HG03095 (cell line): ENCODE measurements at regions not wholly inside any gene's neighbourhood (a gene's known extent, or its start where the extent isn't known, plus 50 kb on each side); places are given as distances from the start of the nearest gene placed in this dataset.
"Not testable (repeated sequence)": the region's sequence is repeated elsewhere in the genome, so short reads cannot be mapped to it uniquely, and the experiment has no call there.

ENCODE experiments used
- ATAC-seq: cut with Tn5 transposase; IDR thresholded peaks from one replicate; pipeline ENCODE4 v1.9.1; 2021; ENCODE audit warnings: moderate library complexity; ENCODE audit not compliant: unreplicated experiment

DNA sequence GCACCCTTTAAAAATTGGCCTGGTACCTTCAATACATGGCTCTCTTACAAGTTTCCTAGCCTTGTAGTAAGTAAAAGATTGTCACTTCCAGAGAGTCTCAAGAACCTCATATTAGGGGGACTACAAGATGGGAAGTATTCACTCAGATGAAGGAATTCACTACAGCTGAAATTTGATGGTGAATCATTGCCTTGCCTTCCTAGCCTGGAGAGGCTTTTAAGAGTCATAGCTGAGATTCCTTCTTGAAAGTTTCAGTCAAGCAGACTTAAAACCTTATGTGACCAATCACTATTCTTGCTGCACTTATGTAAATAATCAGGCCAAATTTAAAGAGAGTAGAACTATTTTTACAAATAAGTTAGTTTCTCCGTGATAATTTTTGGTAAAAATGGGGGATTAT, 451.6 kb downstream of the TRHDE start:
- ATAC-seq, result no peak

DNA sequence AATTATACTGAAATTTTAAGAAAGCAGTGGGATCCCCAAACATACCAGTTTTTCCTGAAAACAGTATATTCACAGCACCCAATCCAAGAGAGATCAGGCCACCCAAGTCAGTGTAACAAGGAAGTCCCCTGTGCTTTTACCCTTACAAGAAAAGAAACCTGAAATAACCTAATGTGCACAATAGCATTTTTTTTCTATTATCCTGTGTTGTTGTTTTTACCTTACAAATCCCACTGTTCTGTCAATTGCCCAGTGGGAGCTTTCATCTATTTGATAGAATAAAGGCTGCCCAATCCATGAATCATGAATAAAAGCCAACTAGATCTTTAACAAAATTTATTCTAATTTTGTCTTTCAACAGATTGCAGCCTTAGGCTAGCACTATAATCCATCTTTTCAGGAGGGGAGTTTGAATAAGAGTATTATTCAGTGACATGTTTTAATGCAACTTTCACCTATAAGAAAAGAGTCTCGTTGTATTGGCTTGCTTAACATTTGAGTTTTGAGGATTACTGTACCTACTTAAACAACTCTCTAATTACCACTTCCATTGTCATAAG, 457.4 kb downstream of the TRHDE start:
- no peak for ATAC-seq

DNA sequence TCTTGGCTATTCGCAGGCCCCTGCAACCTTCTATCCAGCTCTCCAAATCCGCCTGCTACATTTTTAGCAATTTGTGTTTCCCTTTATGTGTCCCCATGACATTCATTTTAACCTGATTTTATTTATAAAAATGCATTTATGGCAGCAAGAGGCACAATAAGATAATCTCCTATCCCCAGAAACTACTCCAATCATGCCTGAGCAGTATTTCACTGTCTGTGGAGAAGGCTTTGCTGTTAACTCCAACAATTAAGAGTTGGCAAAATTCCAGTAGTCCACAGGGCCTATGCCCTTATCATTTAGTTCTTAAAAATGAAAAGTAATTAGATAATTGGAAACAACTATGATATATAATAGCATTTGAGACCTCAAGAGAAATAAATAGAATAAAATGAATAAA, 462.4 kb downstream of the TRHDE start:
- ATAC-seq, result no peak

DNA sequence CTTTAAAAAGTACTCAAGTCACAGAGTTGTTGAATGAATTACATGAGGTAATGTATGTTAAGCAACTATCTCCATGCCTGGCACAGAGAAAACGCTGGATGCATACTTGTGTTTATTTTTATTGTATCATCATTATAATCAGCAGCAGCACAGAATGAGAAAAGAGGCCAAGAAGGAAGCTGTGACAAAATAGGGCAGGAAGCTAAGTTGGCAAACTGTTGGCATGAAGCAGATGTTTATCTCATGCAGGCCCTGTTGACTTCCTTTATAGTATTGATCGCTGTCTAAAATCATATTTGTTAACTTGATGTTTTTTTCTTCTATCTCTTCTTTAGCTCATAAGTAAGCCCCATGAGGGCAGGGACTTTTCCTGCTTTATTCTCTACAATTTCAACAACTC, 466.6 kb downstream of the TRHDE start:
- ATAC-seq, result no peak

DNA sequence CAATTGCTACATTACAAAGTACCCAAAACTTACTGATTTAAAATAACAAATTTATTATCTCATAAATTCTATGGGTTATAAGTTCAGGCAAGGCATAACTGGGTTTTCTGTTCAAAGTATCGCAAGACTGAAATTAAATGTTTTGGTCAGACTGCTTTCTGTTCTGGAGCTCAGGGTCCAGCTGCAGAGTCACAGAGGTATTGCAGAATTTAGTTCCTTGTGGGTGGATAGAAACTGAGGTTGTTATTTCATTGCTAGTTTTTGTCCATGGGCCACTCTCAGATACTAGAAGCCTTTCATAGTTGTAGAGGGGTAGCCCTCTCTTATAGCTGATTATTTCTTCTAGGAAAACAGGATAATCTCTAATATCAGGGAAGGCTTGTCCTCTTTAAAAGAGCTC, 467.9 kb downstream of the TRHDE start:
- ATAC-seq, result no peak

DNA sequence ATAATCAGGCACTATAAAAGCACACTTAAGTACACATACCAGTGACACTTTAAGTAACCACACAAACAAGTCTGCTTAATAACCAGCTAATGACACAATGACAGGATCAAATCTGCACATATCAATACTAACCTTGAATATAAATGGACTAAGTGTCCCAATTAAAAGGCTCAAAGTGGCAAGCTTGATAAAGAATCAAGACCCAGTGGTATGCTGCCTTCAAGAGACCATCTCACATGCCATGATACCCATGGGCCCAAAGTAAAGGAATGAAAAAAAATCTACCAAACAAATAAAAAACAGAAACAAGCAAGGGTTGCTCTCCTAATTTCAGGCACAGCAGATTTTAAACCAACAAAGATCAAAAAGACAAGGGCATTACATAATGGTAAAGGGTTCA, 470.4 kb downstream of the TRHDE start:
- no peak for ATAC-seq

DNA sequence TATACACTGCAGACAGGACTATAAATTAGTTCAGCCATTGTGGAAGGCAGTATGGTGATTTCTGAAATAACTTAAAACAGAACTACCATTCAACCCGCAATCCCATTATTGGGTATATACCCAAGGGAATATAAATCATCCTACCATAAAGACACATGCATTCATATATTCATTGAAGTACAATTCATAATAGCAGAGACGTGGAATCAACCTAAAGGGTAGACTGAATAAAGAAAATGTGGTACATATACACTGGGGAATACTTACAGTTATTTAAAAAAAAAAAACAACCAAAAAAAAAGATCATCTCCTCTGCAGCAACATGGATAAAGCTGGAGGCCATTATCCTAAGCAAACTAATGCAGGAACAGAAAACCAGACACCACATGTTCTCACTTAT, 473.9 kb downstream of the TRHDE start:
- ATAC-seq, result no peak

DNA sequence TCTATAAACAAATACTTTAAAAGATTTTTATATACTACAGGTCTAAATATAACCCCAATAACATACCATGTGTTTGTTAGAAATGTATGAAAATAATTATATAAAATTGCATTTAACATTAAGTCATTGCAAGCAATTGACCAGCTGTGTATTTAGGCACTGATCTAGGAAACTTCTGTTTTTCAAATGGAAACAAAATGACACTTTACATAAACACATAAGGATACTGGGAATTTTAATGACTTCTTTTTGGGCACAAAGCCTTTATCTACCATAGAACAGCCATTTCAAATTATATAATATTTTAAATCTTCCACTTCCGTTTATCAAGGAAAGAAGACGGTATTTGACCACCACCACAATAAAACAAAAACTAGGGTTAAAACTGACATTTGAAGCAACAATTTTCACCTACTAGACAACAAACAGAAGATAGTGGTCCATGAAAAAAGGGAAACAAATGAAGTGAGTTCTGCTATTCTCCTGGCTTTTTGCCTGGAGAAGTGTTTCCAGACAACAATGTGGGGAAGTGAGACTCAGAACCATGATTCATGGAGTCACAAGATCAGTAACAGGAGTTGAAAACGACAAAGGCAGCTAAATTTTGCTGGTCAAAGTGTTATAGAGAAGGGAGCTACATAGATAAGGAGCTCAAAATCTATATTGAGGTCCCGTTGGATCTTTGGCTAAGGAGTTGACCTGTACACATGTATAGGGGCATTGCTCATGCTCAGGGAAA, 475.1 kb downstream of the TRHDE start:
- no peak for ATAC-seq

DNA sequence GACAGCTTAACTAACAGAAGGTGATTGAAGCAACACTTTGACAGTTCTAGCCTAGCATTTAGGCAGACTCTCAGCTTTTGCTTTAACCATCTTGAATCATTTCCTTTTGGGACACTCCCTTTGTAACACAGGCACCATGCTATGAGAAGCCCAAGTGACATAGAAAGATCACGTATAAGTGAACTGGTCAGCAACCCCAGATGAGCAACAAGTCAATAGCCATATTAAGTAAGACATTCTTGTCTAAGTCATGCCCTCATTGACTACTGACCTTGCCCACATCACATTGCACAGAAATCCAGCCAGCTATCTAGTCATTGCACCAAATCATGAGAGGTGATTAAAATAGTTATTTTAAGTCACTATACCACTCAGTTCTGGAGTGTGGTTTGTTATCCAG, 476.8 kb downstream of the TRHDE start:
- no peak for ATAC-seq

DNA sequence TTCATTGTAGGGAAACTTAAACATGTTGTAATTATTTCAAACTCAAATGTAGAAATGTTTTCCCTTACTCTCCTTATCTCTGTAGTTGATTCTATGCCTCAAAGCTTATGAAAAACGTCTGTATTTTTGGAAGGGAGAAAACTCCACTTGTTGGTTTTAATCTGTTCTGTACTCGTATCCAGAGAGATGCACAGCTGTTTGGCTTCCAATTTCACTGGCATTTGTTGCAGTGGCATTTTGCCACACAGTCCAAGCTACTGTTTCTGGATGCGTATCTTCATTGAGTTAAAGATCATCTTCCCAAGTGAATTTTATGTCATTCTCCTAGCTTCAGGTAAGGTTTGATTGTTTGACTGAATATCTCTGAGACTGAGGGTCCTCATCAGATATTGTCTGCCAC, 481.4 kb downstream of the TRHDE start:
- ATAC-seq, result no peak

DNA sequence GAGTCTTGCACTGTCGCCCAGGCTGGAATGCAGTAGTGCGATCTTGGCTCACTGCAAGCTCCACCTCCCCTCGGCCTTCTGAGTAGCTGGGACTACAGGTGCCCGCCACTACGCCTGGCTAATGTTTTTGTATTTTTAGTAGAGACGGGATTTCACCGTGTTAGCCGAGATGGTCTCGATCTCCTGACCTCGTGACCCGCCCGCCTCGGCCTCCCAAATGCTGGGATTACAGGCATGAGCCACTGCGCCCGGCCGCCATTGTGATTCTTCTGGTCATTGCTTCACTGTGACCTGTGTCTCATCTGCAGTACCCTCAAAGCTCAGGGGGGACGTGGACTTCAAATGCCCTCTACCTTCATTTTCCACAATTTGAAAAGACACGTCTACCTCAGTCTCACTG, 481.9 kb downstream of the TRHDE start:
- ATAC-seq, result not testable (repeated sequence)

DNA sequence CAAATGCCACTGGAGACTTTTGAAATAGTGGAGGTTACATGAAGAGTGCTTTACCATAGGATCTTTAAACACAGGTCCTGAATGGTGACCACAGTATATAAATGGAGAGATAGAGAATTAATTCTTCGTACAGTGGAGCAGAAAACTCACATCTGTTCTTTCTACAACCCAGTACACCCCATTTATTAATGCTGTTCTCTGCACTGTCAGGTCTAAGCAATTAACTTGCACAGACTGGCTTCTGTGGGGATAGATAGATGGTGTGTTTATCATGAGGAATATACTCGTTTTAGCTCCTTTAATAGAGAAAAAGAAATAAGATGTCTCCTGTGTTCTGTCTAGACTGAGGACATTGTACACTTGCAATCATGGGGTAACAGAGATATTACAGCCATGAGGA, 494.3 kb downstream of the TRHDE start:
- ATAC-seq, result no peak

DNA sequence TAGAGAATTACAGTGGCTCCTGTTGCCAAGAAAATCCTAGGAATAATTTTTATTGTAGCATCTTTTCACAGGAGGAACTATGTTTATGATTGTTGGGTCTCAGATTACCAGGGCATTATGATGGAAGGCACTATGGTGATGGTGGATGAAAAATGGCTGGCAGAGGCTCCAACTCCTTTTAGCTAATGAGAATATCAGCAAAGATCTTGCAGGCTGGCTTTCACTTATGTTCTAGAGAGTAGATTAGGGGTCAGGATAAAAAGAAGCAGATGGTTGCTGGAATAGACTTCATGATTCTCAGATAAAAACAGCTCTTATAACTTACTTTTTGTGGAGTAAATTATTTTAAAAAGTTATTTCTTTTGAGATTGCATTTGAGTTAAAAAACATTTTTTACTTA, 501.9 kb downstream of the TRHDE start:
- ATAC-seq, result no peak

DNA sequence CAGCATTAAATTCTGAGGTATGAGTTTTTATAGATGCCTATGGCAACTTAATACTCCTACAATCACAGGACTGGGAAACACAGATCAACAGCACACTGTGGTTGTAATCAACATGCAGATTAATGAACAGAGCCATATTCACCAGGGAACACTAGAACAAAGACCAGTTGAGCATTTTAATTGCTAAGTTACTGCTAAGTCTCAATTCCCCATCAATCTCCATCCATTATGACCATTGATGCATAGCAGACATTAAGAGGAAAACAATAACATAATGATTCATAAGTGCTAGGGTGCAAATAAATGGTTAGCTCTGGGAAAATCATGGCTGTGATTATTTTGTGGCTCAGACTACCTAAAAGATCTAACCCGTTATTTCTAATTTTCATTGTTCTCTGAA, 505.6 kb downstream of the TRHDE start:
- ATAC-seq, result no peak

DNA sequence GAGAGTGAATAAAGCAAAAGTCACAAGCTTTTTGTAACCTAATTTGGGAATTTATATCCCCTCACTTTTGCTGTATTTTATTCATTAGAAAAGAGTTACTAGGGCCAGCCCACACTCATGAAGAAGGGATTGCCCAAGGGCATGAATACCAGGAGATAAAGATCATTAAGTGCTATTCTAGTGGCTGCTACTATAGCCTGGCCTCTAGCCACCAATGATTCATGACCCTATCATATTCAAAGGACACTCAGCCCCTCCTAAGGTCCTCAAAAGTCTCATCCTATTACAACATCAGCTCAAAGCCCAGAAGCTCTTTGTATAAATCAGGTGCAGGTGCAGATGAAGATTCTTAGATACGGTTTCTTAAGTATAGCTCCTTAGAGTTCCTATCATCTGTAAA, 518.1 kb downstream of the TRHDE start:
- ATAC-seq, result no peak

DNA sequence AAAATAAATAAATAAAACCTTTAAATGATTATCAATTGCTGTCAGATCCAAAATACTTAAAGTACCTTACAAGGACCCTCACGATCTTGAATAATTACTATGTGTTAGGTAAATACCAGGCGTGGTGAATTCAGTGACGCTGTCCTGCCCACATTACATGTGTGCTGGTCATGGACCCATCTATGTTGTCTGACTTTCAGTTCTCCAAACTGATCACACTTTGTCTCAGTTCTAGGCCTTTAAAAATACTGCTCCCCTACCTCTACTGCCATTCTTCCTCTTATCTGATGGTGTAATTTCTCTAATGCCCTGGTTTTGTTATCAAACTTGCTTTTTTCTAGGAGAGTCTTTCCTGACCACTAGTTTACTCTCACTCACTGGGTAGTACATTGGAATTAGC, 520.7 kb downstream of the TRHDE start:
- no peak for ATAC-seq

DNA sequence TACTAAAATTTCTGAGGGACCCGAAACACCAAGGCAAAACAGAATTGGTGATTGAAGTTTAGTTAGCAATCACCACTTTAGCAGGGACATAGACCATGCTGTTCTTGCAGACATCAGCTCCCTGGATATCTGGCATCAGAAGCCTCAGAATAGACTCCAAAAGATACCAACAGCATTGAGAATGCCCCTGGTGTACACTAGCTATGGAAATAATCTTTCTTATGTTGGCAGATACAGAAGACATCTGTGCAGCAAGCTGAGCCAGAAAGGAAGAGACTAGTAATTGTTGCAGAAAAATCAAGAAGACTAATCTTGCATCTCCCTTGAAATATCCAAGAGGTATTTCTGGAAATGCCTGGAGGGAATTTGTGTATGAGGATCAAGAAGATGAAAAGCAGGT, 521.6 kb downstream of the TRHDE start:
- ATAC-seq, result no peak

DNA sequence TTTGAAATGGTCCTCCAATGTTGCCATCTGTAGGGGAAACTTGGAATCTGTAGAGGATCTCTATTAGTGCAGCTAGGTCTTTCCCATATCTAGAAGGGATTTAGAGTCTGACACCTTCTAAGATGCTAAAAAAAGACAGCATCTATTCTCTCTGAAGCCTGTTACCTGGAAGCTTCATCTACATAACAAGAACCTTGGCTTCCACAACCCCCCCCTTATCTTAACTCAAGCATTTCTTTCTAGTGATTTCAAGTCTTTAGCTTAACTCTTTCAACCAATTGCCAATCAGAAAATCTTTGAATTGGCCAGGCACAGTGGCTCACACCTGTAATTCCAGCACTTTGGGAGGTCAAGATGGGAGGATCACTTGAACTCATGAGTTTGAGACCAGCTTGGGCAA, 543.3 kb downstream of the TRHDE start:
- ATAC-seq, result no peak

DNA sequence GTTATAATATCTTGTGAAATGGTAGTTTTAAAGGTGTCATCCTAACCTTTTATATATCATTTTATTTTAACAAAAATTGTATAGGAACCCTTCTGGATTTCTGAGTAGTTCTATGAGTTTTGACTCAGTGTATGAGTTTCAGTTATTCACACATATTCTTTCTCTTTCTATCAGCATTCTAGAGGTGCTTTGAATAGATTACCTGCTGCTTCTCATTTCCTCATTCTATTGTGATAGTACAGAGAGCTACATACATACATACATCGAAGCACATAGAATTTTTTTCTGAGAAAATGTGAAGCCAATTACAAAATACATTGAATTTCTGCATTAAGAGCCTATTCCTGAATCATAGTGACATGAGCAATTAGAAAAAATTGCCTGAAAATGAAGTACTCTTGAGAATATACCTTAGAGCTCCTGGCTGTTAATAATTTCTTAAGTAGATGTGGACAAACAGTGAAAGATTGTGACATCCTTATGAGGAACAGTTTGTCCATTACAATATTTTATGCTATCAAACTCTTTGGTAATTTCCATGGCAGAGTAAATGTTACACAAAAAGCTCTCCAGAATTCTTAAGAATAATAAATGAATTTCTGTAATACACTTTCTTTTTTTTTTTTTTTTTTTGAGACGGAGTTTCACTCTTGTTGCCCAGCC, 556.6 kb downstream of the TRHDE start:
- no peak for ATAC-seq

DNA sequence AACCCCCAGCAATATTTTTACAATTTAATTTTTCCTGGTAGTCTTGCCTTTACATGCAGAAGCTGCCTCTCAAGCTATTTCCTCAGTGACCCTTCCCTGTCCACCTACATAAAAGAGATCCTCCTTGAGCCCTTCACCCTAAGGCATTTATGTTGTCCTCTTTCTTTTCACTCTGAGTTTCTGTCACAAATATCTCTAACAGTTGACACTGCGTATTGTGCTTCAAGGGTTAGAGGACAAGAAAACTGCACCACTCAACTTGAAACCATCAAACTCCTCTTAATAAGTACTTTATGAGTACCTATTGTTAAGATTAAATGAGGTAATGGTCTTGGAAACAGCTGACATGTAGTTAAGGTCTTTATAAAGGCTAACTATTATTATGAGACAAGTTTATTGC, 557.7 kb downstream of the TRHDE start:
- ATAC-seq, result no peak

DNA sequence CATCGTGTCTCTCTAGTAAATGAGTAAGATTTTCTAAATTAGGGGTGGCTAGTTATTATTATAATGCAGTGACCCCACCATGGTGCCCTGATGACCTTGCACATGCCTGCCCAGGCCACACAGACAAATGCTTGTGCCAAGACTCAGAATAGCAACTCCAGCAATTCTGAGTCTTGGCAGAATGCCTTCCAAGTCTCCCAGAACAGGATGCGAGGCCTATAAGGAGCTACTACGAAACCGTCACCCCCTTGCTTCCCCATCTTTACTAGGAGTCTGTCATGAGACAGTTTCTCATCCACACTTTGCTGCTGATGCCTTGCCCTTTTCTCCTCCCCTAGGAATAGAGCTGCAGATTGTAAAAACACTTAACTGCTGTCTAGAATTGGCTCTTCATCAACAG, 559.9 kb downstream of the TRHDE start:
- no peak for ATAC-seq

DNA sequence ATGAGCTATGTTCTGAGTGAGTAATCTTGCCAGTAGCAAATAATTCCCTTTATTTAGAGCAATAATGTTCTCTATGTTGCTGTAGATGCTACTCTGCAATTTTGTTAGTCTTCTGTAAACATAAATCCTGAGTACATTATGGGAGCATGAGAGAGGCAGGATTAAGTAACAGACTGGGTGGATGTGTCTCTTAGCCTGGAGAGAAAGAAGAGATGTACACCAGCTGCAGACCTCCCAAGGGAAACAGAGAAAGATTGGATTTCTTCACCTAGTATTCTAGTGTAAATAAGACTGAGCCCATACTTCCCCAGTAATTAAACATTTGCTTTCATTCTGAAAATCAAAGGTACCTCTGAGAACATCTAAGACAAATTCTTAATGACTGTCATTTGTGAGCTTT, 564.0 kb downstream of the TRHDE start:
- ATAC-seq, result no peak

DNA sequence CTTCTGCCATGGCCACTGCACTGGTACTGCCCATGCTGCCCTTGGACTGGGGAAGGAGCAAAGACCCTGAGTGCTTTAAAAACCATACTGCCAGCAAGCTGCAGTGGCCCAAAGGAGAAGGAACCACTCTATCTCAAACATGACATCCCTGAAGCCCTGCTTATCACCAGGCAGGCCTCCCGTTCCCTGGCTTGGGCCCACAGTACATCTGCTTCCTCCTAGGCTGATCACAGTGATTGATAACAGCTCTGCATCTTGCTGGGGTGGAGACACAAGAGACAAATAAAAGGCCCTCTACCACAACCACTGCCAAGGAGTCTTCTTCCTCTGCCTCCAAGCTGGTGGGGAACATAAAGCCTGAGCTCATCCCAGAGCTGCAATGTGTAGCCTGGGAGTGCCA, 567.5 kb downstream of the TRHDE start:
- ATAC-seq, result no peak
